ENCODE measurements at regions not wholly inside any gene's neighbourhood (a gene's known extent, or its start where the extent isn't known, plus 50 kb on each side); places are given as distances from the start of the nearest gene placed in this dataset.
"Not testable (repeated sequence)": the region's sequence is repeated elsewhere in the genome, so short reads cannot be mapped to it uniquely, and the experiment has no call there.

DNA sequence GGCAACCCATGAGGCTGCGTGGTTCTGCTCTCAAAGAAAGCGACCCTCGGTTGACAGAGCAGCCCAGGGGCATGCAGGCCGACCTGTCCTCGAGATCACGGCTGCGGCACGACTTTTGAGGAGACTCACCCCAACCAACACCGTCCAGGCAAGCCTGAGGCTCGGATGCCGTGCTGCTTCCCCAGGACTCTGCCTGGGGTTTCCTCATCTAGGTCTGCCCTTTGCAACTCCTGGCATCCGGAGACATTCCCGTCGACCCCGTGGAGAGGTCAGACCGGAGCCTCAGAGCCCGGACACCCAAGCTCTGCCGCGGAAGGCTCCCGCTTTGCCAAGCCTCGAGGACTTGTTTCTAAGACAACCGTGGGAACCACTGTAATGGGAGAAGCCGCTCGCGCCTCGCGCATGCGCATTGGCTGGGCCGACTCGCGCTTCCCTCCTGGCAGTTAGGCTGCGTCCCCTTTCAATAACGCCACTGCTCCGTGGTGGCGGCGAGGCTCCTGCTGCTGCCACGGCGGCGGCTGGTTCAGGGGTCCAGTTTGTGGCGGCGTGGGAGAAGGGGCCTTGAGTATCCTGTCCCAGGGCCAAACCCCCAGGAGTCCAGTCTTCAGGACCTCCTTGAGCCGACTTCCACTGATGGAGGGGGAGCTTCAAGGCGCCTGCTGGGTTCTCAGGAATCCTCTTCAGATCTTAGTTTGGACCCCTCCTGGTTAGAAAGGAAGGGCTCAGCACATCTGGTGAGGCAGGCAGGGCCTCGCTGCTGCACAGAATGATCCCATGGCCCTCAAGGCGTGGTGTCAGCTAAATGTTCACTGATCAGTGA is 101.7 kb upstream of the ZNF337 start:
- FAIRE-seq, result peak; percentile 87
- BruUV-seq (replicated peaks); dilution Hi-C loops (cut with MboI; ENCODE audit: extremely low pct_ligation_motif_present, low sequenced_read_pairs): not testable (repeated sequence)

DNA sequence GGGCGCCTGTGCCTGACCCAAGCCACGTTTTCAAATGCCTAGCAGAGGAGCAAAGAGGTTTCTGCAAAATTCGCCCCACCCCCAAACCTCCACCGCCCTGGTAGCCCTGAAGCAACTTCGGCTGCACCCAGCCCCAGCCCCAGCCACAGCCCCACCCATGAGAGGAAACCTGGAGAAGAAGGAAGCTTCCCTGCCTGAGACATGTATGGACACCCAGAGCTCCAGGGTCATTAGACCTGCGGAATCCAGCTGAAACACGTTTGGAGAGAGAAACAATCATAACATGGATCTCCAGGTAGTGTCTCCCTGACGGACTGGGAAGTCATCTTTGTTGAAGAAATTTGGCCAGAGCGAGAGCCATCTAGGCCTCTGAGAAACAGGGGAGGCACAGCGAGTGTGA is 100.4 kb upstream of the ZNF337 start:
- dilution Hi-C loops (cut with MboI; ENCODE audit: extremely low pct_ligation_motif_present, low sequenced_read_pairs); BruUV-seq (replicated peaks); H3K36me3 ChIP-seq (ENCODE audit: control insufficient read depth in 2 of 2, extremely low read depth in 1 of 2, insufficient read depth in 2 of 2, low read length in 2 of 2); DNase-seq (ENCODE audit: low read depth, low spot score); intact Hi-C loops (cut with micrococcal nuclease); H3K9me1 ChIP-seq (replicated peaks; ENCODE audit: control insufficient read depth, extremely low read depth, insufficient read depth, low read length); FAIRE-seq; H3K4me3 ChIP-seq (replicated peaks in 1 of 3; ENCODE audit: insufficient read depth in 1 of 3, low read depth in 1 of 3, low read length in 3 of 3); H3K27ac ChIP-seq (ENCODE audit: insufficient read depth, low read depth, low read length); H3K79me2 ChIP-seq (ENCODE audit: control insufficient read depth, insufficient read depth, low read length); H4K20me1 ChIP-seq (replicated peaks; ENCODE audit: control insufficient read depth, extremely low read depth, insufficient read depth, low read length); H3K27me3 ChIP-seq (ENCODE audit: control insufficient read depth in 2 of 2, insufficient read depth in 2 of 2, low read length in 2 of 2); H2AFZ ChIP-seq (ENCODE audit: low read depth, low read length); POLR2A ChIA-PET; H3K9ac ChIP-seq (replicated peaks; ENCODE audit: extremely low read depth, insufficient read depth, low read length); H3K4me1 ChIP-seq (ENCODE audit: control insufficient read depth, extremely low read depth, insufficient read depth, low read length); H3K9me3 ChIP-seq (replicated peaks; ENCODE audit: control insufficient read depth, insufficient read depth, low read length); CTCF ChIA-PET; H3K4me2 ChIP-seq (ENCODE audit: insufficient read depth, low read length): not testable (repeated sequence)

More for the DNA sequence above, 101.7 kb upstream of the ZNF337 start:
- H3K36me3 ChIP-seq (ENCODE audit: control insufficient read depth in 2 of 2, extremely low read depth in 1 of 2, insufficient read depth in 2 of 2, low read length in 2 of 2); H3K4me2 ChIP-seq (ENCODE audit: insufficient read depth, low read length); H2AFZ ChIP-seq (ENCODE audit: low read depth, low read length); H3K9ac ChIP-seq (replicated peaks; ENCODE audit: extremely low read depth, insufficient read depth, low read length); H4K20me1 ChIP-seq (replicated peaks; ENCODE audit: control insufficient read depth, extremely low read depth, insufficient read depth, low read length); H3K9me1 ChIP-seq (replicated peaks; ENCODE audit: control insufficient read depth, extremely low read depth, insufficient read depth, low read length); POLR2A ChIA-PET; H3K27me3 ChIP-seq (ENCODE audit: control insufficient read depth in 2 of 2, insufficient read depth in 2 of 2, low read length in 2 of 2); CTCF ChIA-PET; H3K9me3 ChIP-seq (replicated peaks; ENCODE audit: control insufficient read depth, insufficient read depth, low read length); DNase-seq (ENCODE audit: low read depth, low spot score); H3K4me3 ChIP-seq (replicated peaks in 1 of 3; ENCODE audit: insufficient read depth in 1 of 3, low read depth in 1 of 3, low read length in 3 of 3); H3K4me1 ChIP-seq (ENCODE audit: control insufficient read depth, extremely low read depth, insufficient read depth, low read length); intact Hi-C loops (cut with micrococcal nuclease); H3K79me2 ChIP-seq (ENCODE audit: control insufficient read depth, insufficient read depth, low read length); H3K27ac ChIP-seq (ENCODE audit: insufficient read depth, low read depth, low read length): not testable (repeated sequence)

DNA sequence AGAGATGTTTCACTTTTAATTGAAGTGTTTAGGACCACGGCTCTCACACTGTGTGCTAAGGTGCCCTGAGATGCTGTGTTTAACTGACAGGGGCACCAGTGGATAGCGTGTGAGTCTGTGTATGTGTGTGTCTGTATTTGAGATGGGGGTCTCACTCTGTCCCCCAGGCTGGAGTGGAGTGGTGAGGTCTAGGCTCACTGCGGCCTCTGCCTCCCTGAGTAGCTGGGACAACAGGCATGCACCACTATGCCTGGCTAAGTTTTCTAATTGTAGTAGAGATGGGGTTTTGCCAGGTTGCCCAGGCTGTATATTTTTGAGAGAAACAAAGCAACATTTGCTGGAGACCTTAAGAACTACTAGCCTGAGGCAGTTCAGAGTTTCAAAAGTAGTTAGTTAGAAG is 80.6 kb upstream of the ZNF337 start:
- POLR2A ChIA-PET; H3K4me3 ChIP-seq (replicated peaks in 1 of 3; ENCODE audit: insufficient read depth in 1 of 3, low read depth in 1 of 3, low read length in 3 of 3); H3K9me1 ChIP-seq (replicated peaks; ENCODE audit: control insufficient read depth, extremely low read depth, insufficient read depth, low read length); FAIRE-seq; dilution Hi-C loops (cut with MboI; ENCODE audit: extremely low pct_ligation_motif_present, low sequenced_read_pairs); BruUV-seq (replicated peaks); H4K20me1 ChIP-seq (replicated peaks; ENCODE audit: control insufficient read depth, extremely low read depth, insufficient read depth, low read length); H3K27ac ChIP-seq (ENCODE audit: insufficient read depth, low read depth, low read length); H3K4me2 ChIP-seq (ENCODE audit: insufficient read depth, low read length); H3K9me3 ChIP-seq (replicated peaks; ENCODE audit: control insufficient read depth, insufficient read depth, low read length); H3K9ac ChIP-seq (replicated peaks; ENCODE audit: extremely low read depth, insufficient read depth, low read length); H2AFZ ChIP-seq (ENCODE audit: low read depth, low read length); intact Hi-C loops (cut with micrococcal nuclease); H3K79me2 ChIP-seq (ENCODE audit: control insufficient read depth, insufficient read depth, low read length); H3K27me3 ChIP-seq (ENCODE audit: control insufficient read depth in 2 of 2, insufficient read depth in 2 of 2, low read length in 2 of 2); CTCF ChIA-PET; DNase-seq (ENCODE audit: low read depth, low spot score); H3K36me3 ChIP-seq (ENCODE audit: control insufficient read depth in 2 of 2, extremely low read depth in 1 of 2, insufficient read depth in 2 of 2, low read length in 2 of 2); H3K4me1 ChIP-seq (ENCODE audit: control insufficient read depth, extremely low read depth, insufficient read depth, low read length): not testable (repeated sequence)

DNA sequence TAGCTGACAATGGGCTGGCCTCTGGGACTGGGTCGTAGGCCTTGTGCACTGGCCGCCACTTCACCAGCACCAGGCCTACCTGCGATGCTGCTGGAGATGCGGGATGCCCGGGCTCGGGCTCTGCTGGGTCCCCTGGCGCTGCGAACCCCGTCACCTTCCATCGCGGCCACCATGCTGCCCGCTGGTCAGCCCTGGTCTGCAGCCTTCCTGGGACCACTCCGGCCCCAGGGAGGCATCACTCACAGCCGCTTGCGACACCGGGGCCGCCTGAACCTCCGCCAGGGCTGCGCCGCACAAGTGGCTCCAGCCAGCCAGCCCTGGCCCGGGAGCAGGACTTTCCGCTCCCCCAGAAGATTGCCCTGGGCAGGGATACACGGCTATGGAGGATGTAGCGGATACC is 78.1 kb upstream of the ZNF337 start:
- H3K27ac ChIP-seq (ENCODE audit: insufficient read depth, low read depth, low read length); DNase-seq (ENCODE audit: low read depth, low spot score); H3K36me3 ChIP-seq (ENCODE audit: control insufficient read depth in 2 of 2, extremely low read depth in 1 of 2, insufficient read depth in 2 of 2, low read length in 2 of 2); H3K4me1 ChIP-seq (ENCODE audit: control insufficient read depth, extremely low read depth, insufficient read depth, low read length); H3K27me3 ChIP-seq (ENCODE audit: control insufficient read depth in 2 of 2, insufficient read depth in 2 of 2, low read length in 2 of 2); BruUV-seq (replicated peaks); POLR2A ChIA-PET; H3K9me1 ChIP-seq (replicated peaks; ENCODE audit: control insufficient read depth, extremely low read depth, insufficient read depth, low read length); FAIRE-seq; H3K79me2 ChIP-seq (ENCODE audit: control insufficient read depth, insufficient read depth, low read length); H2AFZ ChIP-seq (ENCODE audit: low read depth, low read length); H3K4me2 ChIP-seq (ENCODE audit: insufficient read depth, low read length); H3K9ac ChIP-seq (replicated peaks; ENCODE audit: extremely low read depth, insufficient read depth, low read length); intact Hi-C loops (cut with micrococcal nuclease); H3K4me3 ChIP-seq (replicated peaks in 1 of 3; ENCODE audit: insufficient read depth in 1 of 3, low read depth in 1 of 3, low read length in 3 of 3); H4K20me1 ChIP-seq (replicated peaks; ENCODE audit: control insufficient read depth, extremely low read depth, insufficient read depth, low read length); dilution Hi-C loops (cut with MboI; ENCODE audit: extremely low pct_ligation_motif_present, low sequenced_read_pairs); H3K9me3 ChIP-seq (replicated peaks; ENCODE audit: control insufficient read depth, insufficient read depth, low read length); CTCF ChIA-PET: not testable (repeated sequence)
